HG03378 (cell line): ENCODE measurements at regions not wholly inside any gene's neighbourhood (a gene's known extent, or its start where the extent isn't known, plus 50 kb on each side); places are given as distances from the start of the nearest gene placed in this dataset.

Experiments used
- ATAC-seq: cut with Tn5 transposase; IDR thresholded peaks from one replicate; pipeline ENCODE4 v1.9.1; 2021; ENCODE audit warnings: mild to moderate bottlenecking, moderate library complexity; ENCODE audit not compliant: unreplicated experiment

DNA sequence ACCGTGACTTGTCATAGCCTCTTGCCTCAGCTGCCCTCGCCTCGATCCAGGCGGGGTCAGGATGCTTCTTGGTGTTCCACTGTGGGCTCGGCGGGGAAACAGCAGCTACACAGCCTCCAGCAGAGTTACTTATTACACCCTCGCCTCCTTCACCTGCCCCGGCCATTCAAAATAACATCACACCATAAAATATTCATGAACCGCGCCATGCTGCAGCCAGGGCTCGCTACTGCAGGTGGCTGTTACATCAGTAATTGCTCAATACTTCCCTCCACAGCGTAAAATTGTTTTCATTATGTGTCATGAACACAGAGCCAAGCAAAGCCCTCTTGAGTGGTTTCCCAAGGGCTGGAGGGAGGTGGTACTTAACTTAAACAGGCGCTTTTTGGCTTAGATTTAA lies 241.5 kb upstream of the SP8 start:
- no peak for ATAC-seq

DNA sequence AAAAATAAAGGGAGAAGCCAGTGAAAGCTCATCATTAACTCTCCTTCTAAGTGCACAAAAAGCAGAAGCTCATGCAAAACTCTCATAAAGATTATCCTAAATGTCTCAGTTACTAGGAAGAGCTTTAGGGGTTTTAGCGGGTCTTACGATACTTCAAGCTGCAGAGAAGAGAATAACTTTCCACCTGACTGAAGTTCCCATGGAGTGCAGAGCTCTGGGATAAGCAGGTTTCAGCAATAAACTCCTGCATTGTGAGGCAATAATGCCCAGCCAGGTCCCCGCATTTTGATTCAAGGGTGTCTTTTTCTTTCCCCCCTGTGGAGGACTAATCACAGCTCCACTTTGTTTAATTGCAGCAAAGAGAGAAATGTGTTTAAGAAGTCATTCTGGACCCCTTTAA lies 241.9 kb upstream of the SP8 start:
- no peak for ATAC-seq

DNA sequence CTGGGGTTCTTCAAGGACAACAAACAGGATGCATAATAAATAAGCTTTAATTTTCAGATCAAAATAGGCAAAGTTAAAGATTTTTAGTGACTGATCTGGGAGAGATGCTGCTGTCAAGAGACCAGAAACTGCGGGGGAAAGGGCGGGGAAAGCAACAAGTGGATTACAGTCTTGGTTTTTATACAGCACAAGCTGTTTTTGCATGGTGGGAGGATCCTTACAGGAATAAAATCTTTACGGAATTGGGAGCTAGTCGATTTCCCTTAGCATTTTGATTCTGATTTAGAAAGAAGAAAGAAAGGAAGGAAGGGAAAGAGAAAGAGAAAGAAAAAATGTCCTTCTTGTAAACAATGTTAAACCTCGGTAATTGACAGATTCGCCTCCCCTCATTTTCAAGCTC lies 242.3 kb upstream of the SP8 start:
- ATAC-seq, result no peak

DNA sequence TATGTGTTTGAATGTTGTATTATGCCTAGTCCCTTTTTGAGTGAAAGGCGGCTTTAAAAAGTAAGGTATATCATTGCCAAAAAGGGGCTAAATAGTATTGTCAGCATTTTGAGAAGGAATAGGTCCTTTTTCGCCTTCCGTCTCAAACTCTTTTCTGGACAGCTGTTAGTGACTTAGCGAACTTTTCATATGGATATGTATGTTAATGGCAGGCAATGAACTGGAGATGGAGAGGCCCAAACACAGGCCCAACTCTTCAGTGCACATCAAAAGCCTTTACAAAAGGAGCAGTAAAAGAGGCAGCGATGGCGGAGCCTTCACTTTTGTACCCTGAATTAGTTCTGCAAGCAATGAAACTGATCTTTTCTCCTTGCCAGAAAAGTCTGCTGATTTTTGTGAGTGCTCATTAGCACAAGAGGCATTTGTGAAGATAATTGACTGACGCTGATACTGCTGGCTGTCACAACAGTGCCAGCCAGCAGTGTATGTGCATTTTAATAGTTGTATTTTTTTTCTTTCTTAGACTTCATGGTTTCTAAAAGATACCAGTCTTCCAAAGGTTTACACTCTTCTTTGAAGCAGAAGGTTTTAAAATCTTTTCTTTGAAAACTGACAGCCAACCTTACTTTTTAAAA lies 243.7 kb upstream of the SP8 start:
- no peak for ATAC-seq

DNA sequence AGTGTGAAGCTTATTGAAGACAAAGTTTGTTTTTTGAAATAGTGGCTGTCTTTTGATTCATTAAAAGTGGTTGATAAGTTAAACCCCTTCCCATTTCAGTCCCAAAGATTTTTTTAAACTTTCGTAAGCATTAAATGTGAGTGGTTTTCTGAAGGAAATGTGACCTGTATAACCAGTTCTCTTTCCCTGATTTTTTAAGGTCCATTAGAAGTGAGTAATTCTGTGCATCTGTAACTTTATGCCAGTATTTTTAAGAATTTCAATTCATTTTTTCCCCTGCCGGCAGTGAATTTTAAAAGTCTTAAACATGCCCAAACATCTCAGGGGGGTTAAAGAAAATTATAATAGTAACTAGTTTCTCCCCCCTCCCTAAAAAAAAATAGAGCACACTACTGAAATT lies 254.6 kb upstream of the SP8 start:
- ATAC-seq, result no peak

DNA sequence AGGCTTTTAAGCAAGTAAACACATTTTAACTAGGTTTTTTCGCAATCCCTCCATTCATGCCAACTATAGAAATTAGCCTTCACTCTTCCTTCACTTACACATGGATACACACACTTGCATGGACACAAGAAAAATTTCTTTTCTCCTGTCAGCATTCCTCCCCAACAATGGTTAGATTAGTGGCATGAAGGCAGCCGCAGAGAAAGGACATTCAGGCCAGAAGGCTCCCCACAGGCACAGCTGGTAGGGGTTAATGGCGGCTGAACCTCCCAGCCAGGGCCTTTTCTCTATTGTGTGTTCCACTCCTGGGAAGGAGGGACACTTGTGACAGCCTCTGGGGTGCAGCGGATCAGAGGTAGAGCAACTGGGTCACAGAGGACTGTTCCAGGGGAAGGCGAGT lies 255.0 kb upstream of the SP8 start:
- ATAC-seq, result no peak

DNA sequence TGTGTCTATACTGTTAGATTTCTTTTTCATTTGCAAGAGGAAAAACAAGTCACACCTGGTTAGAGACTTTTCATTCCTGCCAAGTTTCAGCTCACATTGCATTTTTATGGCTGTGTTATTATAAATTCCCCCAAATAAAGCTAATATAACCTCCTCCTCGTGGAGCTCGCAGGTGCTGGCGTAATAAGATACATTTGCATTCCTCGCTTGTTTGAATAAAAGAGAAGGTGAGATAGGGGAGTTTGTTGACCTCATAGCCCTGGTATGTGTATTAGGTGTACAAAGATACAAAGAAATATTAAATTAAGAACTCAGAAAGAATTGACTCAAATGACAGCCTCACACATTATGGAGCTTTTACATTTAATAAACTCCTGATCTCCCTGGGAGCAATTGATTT lies 257.7 kb upstream of the SP8 start:
- ATAC-seq, result no peak

DNA sequence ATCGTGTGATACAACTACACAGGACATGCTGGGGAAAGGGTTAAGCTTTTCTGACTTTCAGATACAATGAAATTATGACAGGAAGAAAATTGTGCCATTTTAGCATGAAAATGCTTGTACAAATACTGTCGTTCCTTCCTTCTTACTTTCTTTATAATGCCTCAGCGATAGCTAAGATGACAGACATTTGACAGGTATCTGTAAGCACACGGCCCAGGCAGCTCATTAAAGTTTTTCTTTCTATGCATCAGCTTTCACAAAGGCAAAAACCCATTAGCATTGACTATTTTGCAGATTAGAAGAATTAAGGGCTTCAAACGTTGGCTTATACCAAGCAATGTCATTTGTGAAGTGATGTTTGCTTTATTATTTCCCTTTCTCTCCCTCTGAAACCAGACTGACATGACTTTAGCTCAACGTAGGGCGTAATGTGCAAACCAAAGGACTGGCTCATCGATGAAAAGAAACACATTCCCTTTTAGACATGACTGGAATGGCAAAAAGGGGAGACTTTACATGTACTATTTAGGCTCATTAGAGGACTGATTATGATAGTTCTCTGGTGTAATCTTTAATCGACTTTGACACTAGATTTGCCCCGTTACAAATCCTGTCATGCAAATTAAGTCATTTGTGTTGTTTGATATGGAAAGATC lies 258.4 kb upstream of the SP8 start:
- no peak for ATAC-seq

DNA sequence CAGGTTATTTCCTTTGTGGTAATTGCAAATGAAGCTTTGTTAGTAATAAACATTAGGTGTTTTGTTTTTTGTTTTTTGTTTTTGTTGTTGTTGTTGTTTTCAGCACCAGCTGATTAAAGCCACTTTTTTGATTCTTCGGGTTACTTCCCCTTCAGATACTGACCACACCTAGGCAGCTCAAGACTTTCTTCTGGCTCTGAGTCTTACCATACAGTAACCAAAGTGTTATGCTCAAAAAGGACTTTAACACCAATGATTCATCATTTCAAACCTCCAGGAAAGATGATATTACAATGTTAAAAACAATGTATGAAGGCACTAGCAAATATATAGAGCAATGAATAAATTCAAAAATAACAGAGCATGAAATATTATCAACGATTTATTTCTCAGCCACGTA lies 265.2 kb upstream of the SP8 start:
- no peak for ATAC-seq

DNA sequence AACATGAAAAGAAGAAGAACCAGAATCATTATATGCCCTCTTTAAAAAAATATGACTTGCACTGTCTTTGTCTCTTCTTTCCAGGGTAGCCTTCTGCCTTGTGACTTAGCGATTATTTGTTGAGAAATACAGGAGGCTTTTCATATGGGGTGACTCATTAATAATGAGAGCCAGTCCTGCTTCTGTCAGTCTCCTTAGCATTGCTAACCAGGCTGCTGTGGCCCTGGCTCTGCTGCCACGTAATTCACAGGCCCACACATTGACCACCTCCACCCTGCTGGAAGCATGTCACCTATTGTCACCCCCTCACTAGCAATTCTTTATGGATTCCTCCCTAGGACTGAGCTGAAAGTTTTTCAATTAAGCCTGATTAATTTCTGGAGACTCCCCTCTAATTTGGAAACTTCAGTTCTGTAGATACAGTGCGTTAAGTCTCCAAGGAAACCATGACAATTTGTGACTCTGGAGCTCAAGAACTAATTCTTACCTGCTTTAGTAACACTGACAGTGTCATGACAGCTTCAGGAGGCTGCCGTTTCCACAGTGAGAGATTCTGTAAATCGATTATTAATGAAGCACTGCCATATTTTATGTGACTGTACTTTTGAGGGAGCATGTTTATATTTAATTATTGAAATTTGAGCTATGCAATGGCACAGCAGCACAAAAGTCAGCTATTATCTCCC lies 267.9 kb upstream of the SP8 start:
- ATAC-seq, result no peak

DNA sequence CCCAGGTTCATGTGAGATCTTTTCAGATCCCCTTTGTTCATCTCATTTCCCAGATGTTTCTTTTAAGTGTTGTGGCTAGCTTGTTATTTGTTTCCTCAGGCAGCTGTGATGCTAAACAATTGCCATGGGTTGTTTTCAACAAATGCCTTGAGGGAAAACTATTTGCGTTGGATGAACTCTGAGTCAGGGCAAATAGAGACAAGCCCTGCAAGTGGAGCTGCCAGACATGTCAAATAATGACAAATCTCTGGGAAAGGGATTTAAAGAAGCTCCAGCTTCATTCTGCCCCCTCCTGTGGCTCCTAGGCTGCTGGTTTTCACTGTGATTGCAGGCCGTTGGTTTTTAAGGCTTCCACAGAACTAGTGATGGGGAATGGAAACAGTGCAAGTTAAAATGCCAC lies 272.4 kb upstream of the SP8 start:
- no peak for ATAC-seq

DNA sequence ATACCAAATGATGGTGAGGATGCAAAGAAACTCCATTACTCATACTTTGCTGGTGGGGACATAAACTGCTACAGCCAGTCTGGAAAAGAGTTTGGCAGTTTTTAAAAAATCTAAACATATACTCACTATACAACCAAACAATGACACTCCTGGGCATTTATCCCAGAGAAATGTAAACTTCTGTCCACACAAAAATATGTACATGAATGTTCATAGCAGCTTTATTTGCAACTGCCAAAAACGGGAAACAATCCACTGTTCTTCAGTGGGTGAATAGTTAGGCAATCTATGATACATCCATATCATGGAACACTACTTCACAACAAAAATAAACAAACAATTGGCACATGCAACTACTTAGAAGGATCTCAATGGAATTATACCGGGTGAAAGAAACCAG lies 276.4 kb upstream of the SP8 start:
- no peak for ATAC-seq

DNA sequence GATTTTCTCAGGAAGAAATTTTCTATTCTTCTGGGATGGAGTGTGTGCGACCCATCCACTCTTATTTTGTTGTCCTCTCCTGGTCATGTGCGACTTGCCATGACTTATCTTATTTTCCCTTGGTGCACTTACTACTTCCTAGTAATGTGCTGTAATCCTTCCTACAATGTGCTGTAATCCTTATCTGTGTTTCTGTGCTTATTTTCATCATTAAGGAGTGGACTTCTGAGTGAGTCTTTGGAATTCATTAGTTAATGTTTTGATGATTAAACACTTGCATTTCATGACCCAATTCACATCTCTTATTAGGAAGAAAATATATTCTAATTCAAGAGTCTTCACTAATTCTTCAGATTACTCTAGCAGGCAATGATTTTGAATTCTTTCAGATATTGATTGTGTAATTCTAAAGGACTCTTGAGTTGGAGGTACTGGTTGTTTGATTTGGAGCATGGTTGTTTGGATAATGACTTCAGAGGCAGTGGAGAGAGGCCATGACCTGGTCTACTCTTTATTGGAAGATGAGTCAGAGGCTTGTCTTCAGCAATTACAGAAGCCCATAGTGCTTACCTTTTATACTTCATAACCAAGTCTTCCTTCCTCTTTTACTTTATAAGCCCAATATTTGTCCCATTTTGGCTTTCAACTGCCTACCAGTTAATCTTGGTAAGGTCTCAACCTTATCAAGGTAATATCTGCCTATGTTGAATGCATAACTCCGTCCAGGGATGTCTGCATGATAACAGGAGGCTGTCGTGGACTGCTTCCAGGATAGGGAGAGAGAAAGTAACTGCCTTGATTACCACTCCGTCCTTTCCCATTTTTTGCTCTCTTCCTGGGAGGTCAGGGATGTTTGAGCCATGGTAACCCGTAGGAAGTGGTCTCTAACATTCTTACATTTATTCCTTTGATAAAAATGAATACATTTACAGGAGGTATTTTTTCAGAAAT lies 278.3 kb upstream of the SP8 start:
- ATAC-seq, result no peak

DNA sequence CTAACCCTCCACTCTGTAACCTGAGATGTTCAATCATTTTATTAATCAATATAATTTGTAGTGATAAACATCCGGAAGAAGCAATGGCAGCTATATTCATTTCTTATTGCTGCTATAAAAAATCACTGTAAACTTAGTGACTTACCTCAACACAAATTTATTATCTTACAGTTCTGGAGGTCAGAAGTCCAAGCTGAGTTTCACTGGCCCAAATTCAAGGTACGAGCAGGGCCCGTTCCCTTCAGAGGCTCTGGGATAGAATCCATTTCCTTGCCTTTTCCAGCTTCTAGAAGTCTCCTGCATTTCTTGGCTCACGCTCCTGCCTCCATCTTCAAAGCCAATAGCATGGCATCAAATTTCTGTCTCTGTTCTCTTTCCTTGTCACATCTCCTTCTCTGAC lies 279.5 kb upstream of the SP8 start:
- ATAC-seq, result no peak

DNA sequence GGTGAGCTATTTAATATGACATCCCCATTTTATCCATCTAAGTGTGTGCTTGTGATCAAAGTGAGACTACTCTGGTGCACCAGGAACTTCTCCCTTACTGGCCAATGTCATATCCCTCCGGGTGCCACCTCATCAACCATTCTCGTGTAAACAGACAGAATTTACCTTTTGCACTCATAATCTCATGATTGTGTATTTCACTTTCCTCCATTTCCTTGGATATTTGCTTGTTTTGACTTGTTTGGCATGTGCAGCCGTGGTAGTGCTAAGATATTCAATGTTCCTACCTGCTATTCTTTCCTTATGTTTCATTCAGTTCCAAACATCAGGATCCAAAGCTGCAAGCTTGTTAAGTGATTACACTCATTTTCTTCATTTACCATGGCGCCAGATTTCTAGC lies 280.5 kb upstream of the SP8 start:
- ATAC-seq, result no peak

DNA sequence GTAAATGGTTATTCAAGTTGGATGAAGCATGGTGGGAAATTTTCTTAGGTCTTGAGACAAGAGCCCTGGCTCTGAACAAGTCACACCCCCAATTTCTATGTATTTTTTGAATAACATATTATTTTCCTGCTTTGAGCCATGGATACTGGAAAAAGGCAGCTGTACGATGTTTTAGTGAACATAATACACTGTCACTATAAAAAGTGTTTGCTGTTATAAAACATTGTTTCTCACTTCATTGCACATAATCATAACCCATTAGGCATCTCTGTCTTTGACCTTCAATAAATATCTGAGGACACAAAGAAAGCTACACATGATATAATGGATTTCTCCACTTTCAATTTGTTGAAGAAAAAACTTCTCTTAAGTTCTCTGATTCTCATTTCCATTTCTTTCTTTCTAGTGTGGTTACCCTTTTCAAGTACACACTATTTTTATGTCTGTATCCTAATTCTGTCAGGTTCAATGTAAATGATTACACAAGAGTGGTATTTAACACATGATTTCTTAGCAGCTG lies 283.9 kb upstream of the SP8 start:
- ATAC-seq, result no peak

DNA sequence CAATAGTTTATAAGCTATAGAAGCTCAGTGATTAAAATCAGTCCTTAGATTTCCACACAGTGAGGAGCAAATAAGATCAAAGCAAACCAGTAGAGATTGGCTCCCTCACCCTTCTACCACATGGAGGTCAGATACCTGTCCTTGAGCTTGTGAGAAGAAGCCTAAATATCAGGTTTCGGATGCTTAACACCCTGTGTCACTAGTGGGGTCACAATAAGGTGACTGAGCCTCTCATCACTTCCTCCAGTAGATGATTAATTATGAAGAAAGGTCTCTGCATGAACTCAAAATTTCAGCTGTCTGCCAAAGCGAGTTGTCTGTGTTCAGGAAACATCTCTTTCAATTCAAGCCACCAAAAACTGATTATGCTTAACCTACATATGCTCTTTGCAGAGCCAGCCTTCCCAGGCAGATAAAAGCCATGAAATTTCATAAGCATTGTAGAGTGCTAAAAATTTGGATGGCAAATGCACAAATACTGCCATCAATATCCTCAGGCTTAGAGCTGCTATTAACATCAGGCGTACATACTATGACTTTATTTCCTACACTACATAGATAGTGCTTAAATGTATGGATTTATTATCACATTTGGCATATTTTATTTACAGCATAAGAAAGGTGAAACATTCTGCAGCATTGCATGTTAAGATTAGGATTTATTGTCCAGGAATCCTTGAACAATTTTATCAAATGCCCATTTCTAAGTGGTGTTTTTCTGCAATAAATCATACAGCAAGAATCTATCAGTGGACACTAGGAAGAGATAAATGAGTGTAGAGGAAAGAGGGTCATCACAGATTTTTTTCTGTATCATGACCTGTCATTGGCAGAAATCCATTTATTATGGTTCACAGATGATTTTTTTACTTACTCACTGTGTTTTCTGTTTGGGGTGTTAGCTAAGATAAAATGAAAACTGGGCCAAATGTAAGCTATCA lies 285.1 kb upstream of the SP8 start:
- ATAC-seq, result peak; percentile 94

DNA sequence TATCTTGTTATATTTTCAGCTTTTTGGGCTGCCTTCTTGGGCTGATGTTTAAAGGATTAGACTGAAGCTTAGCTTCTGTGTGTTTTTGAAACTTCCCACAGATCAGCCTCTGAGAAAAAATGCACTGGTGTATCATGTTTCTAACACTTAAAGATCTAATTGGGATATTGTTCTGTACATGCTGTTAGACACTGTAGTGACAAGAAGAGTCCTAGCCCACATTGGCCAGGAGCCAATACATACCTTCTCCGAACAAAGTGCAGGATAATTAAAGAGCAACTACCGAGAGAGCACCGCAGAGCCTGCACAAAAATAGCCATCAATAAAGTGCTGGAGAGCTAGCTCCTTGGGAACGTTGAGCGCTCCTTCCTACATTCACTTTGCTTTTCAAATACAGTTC lies 289.4 kb upstream of the SP8 start:
- no peak for ATAC-seq

DNA sequence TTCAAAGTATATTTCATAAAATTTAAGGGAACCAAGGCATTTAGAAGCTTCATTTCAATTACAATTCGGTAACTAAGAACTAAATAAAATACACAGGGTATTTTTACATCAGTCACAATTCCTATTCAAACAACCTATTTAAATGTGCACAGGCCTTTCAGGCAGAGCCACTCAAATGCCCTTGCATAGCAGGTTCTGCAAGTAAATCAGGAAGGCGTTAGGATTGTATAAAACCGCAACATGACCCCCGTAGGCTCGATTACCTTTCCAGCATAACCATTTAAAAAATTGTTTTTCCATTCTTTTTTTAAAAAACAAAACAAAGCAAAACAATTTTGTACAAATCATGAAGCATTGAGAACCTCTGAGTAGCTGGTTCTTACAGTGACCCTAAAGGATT lies 289.9 kb upstream of the SP8 start:
- no peak for ATAC-seq

DNA sequence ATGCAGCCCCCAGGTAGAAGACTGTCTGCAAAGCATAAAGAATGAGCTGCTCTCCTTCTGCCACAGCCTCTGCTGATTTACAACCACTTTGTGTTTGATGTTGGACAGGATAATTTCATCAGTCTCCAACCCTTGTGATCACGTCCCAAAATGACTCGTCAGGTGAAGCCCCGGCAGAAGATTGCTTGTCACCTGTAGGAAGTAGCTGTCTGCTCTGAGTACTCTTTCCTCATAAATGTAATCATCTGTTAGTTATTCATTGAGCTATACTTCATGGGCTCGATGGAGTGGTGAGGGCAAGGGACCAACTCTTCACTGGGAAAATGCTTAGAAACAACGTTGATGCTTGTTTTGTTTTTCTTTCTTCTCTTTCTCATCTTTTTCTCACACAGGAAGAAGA lies 290.9 kb upstream of the SP8 start:
- no peak for ATAC-seq
